Stomach smooth muscle (tissue), 2 donors: ENCODE measurements at regions not wholly inside any gene's neighbourhood (a gene's known extent, or its start where the extent isn't known, plus 50 kb on each side); places are given as distances from the start of the nearest gene placed in this dataset.

Source experiments
- H3K27ac ChIP-seq: one replicate; pipeline ENCODE4 v1.7.0; 2013; ENCODE audit warnings: mild to moderate bottlenecking, low read length, inconsistent platforms
- H3K27me3 ChIP-seq, 2 donors: one replicate each; pipeline ENCODE4 v1.7.0; 2013; ENCODE audit warnings: low read length in 2 of 2; ENCODE audit not compliant: insufficient read depth in 2 of 2, control insufficient read depth in 1 of 2
- H3K36me3 ChIP-seq, 2 donors: one replicate each; pipeline ENCODE4 v1.7.0; 2013; ENCODE audit warnings: low read length in 2 of 2; ENCODE audit not compliant: control insufficient read depth in 2 of 2, insufficient read depth in 2 of 2
- H3K4me1 ChIP-seq: one replicate; pipeline ENCODE4 v1.7.0; 2013; ENCODE audit warnings: low read length; ENCODE audit not compliant: control insufficient read depth, insufficient read depth
- H3K4me3 ChIP-seq, 2 donors: one replicate each; pipeline ENCODE4 v1.7.0; 2013; ENCODE audit warnings: low read length in 2 of 2
- H3K9ac ChIP-seq, 2 donors: one replicate each; pipeline ENCODE4 v1.7.0; 2013; ENCODE audit warnings: low read length in 2 of 2, mild to moderate bottlenecking in 1 of 2
- H3K9me3 ChIP-seq, 2 donors: one replicate each; pipeline ENCODE4 v1.7.0; 2013; ENCODE audit warnings: low read length in 2 of 2; ENCODE audit not compliant: control insufficient read depth in 2 of 2
- donor health status: healthy.
- donor health status: Pancreatic carcinoma.

DNA sequence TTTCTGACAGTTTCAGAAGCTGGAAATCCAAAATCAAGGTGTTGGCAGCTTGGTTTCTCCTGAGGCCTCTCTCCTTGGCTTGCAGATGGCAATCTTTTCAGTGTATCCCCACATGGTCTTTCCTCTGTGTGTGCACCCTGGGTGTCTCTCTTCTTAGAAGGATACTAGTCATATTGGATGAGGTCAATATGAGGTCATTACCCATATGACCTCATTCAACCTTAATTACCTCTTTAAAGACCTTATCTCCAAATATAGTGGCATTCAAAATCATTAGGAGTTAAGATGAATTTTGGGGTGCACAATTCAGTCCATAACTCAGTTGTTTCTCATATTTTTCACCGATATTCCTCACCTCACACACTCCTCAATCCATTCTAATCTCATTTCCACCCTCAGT, 92.4 kb upstream of the TGM3 start:
- no peaks in the 10 kb centered on the region for H3K9me3 ChIP-seq
- no peaks in the 10 kb centered on the region for H3K36me3 ChIP-seq
- peaks cover 16 to 24% of the 10 kb centered on the region in 2 donors for H3K27me3 ChIP-seq
- H3K4me3 ChIP-seq: no peak overlapping the region
- H3K27ac ChIP-seq: no peak overlapping the region
- no peak overlapping the region for H3K9ac ChIP-seq
- peaks cover 8% of the 10 kb centered on the region for H3K4me1 ChIP-seq

DNA sequence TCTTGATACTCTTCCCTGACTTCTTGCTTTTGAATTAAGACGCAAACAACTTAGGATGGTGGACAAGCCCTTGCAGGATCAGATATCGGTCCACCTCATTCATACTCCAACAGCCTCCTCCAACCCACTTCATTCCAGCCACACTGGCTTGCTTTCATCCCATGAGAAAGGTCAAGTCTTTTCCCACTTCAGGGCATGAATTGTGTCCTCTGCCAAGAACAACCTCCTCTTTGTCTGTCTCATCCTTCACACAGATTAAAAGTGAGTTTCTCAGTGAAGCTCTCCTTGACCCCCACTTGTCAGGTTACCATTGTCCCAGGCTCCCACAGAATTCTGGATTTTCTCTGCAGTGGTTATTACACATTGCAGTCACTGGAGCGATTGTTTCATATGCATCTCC, 91.8 kb upstream of the TGM3 start:
- H3K9me3 ChIP-seq: no peaks in the 10 kb centered on the region

DNA sequence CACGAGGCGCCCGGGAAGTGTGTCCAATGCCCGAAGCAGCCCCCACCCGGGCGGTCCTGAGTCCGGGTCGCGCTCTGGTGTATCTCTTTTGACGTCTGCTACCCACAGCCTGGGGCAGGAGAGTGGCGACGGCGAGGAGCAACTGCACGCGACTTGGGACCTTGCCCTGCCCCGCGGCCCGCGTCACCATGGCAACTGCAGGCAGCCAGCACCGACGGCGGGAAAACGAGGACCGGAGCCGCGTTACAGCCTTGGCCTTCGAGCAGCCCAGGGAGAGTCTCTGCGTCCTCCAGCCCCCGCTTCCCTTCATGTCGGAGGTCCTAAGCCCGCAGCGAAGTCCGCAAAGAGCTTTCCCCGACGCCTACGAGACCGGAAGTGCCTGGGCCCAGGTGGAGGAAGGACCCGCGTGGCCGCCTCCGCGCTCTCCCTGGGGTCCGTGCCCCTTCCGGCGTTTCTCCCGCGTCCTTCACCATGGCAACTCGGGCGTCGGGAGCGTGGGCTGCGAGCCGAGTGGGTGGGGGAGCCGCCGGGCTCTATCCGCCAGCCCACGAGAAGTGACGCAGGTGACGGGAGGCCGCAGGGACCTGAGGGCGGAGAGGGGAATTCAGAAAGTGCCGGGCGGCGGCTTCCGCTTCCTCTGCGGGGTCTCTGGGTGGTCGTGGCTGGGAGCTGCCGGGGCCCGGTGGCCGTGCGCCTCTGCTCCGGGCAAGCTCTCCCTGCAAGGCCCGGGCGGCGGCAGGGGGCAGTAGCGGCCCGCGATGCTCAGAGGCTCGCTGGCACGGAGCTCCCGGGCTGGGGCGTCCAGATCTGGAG, 88.6 kb upstream of the TGM3 start:
- Histone ChIP-seq H3K4me3 (peak overlapping the region; percentile 49 to 70), H3K36me3 (no peaks in the 10 kb centered on the region), H3K9ac (no peak overlapping the region), H3K9me3 (no peaks in the 10 kb centered on the region), H3K27me3 (peaks cover 27 to 29% of the 10 kb centered on the region in 2 donors), H3K27ac (no peak overlapping the region), H3K4me1 (peaks cover 8% of the 10 kb centered on the region)

More for the DNA sequence above, 91.8 kb upstream of the TGM3 start:
- H3K4me3 ChIP-seq: no peak overlapping the region
- peaks cover 8% of the 10 kb centered on the region for H3K4me1 ChIP-seq
- H3K36me3 ChIP-seq: no peaks in the 10 kb centered on the region
- peaks cover 20 to 24% of the 10 kb centered on the region in 2 donors for H3K27me3 ChIP-seq
- H3K27ac ChIP-seq: no peak overlapping the region
- H3K9ac ChIP-seq: no peak overlapping the region

DNA sequence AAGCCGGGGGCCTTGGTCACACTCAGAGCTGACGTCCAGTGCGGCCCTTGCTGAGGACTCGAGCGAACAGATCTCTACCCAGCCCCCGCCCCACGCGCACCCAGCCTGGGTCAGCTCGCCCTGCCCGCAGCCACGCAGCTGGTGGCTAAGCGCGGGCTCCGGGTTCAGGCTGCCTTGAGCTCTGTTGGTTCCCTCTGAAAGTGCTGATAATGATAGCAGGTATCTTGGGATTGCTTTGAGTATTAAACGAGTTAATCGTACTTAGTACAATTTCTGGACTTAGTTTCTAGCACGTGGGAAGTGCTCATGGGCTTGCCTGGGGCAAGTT, 88.1 kb upstream of the TGM3 start:
- no peak overlapping the region for H3K9ac ChIP-seq
- peaks cover 8% of the 10 kb centered on the region for H3K4me1 ChIP-seq
- no peaks in the 10 kb centered on the region for H3K9me3 ChIP-seq
- H3K36me3 ChIP-seq: no peaks in the 10 kb centered on the region
- H3K27ac ChIP-seq: no peak overlapping the region
- peaks cover 27 to 32% of the 10 kb centered on the region in 2 donors for H3K27me3 ChIP-seq
- peak overlapping the region; percentile 49 to 70 for H3K4me3 ChIP-seq

DNA sequence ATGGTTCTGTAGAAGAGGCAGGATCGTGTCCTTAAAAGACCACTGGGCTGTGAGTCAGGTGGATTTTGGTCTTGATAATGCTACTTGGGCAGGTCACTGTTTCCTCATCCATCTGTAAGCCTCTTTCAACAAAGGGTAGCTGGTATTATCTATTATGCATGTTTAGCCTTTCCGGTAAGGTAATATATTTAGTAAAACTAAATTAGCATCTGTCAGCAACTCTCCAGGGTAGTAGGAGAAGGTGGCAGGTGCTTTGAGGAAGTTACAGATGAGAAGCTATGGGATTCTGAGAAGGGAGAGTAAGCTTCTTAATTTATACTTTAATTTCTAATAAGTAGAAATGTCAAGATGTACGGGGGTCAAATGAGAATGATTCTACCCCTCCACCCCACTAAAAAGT, 86.9 kb upstream of the TGM3 start:
- peaks cover 27 to 37% of the 10 kb centered on the region in 2 donors for H3K27me3 ChIP-seq
- H3K4me1 ChIP-seq: peaks cover 8% of the 10 kb centered on the region
- no peaks in the 10 kb centered on the region for H3K9me3 ChIP-seq
- H3K9ac ChIP-seq: no peak overlapping the region
- H3K4me3 ChIP-seq: no peak overlapping the region
- no peak overlapping the region for H3K27ac ChIP-seq
- no peaks in the 10 kb centered on the region for H3K36me3 ChIP-seq

DNA sequence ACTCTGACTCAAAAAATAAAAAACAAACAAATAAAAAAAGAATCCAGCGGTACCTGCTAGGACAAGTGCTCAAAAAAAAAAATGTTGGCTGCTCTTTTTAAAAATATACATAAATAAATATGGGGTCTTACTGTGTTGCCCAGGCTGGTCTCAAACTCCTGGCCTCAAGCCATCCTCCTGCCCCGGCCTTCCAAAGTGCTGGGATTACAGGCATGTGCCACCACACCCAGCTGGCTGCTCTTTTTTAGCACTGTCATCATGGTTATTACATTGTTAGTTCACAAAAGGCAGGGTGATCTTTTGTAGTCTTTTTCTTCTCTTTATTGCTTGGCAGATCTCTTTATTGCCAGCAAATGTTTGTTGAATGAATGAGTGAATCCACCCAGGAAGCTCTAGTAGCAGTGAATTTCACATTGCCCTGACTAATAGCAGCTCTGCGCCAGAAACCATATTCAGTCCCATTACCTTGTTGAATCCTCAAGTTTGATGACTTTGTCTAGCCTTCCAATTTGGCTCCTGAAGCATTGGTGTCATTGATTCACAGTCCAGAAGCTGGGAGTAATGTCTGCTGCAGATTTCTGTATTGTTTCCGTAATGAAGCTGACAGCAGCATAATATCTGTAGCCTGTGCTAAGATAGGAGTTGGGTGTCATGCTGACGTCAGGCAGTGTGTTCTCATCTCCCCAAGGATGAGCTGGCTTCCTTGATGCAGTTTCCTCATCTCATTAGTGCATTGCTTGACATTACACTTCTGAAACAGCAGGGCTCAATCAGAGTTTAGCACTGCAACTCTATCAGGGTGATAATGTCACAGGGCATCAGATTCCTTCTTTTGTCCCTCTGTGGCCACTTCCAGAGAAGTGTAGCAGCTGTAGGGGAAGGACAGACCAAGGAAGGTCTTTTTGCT, 84.9 kb upstream of the TGM3 start:
- no peaks in the 10 kb centered on the region for H3K9me3 ChIP-seq
- H3K9ac ChIP-seq: no peak overlapping the region
- no peak overlapping the region for H3K27ac ChIP-seq
- no peak overlapping the region for H3K4me3 ChIP-seq
- H3K4me1 ChIP-seq: peaks cover 8% of the 10 kb centered on the region
- no peaks in the 10 kb centered on the region for H3K36me3 ChIP-seq
- H3K27me3 ChIP-seq: peaks cover 27 to 34% of the 10 kb centered on the region in 2 donors

DNA sequence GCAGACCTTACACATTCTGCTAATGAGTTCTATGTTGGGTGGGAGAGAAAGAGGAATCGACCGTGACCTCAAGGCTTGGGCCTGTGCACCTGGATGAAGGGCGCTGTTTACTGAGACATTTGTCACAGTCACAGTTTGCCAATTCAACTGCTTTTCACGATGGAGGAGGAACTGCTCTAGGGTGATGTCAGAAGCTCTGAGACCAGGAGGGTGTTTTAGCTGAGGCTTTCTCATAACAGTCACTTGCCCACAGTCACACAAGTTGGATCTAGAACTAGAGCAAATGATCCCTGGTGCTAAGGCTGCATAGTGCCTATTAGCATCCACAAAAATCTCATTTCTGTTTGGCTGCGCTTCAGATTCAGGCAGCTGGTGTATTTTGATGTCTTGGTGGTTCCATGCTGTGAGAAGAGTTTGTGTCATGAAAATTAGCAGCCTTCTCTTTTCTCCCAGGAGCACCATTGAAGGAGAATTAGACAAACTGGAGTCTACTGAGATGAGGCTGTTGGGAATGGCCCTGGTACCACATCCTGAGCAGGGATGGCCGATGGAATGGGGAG, 83.3 kb upstream of the TGM3 start:
- Histone ChIP-seq H3K4me1 (peaks cover 3% of the 10 kb centered on the region), H3K27me3 (peaks cover 12 to 27% of the 10 kb centered on the region in 2 donors), H3K27ac (no peak overlapping the region), H3K4me3 (no peak overlapping the region), H3K36me3 (no peaks in the 10 kb centered on the region), H3K9ac (no peak overlapping the region), H3K9me3 (no peaks in the 10 kb centered on the region)

DNA sequence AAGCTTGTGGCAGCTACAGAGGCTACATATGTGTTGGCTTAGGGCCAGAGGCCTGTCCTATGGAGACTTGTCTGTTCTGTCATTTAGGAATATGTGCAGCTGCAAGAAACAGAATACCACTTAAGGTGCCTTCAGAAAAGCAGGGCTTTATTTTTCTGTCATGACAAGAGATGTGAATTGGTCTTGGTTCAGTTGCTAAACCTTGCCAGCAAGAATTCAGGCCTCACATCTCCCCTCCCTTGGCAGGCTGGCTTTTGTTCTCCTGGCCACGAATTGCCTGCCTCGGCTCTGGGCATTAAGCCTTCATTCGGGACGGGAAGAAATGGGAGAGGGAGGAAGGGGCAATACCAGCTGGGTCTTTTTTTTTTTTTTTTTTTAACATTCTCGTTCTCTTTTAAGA, 82.4 kb upstream of the TGM3 start:
- Histone ChIP-seq H3K27ac (no peak overlapping the region), H3K36me3 (no peaks in the 10 kb centered on the region), H3K9me3 (no peaks in the 10 kb centered on the region), H3K9ac (no peak overlapping the region), H3K27me3 (peaks cover 4 to 21% of the 10 kb centered on the region in 2 donors), H3K4me3 (no peak overlapping the region), H3K4me1 (no peaks in the 10 kb centered on the region)

DNA sequence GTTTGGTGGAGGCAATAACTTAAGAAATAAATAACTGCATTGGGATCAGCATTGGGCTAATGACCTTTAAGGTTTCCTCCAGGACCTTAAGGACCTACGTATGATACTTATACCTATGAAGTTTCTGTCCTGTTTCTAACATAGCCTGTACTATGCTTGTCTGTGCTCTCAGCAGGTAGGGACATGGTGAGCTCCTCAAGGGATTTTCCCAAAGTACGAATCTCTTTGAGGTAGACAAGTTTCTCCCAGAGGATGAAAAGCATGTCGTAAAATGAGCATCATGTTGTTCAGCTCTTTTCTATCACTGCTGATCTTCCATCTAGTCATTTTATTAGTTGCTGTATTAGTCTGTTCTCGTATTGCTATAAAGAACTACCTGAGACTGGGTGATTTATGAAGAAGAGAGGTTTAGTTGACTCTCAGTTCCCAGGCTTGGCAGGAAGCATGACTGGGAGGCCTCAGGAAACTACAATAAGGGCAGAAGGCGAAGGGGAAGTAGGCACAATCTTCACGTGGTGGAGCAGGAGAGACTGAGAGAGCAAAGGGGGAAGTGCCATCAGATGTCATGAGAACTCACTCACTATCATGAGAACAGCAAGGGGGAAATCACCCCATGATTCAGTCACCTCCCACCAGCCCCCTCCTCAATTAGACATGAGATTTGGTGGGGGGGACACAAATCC, 77.8 kb upstream of the TGM3 start:
- no peak overlapping the region for H3K27ac ChIP-seq

DNA sequence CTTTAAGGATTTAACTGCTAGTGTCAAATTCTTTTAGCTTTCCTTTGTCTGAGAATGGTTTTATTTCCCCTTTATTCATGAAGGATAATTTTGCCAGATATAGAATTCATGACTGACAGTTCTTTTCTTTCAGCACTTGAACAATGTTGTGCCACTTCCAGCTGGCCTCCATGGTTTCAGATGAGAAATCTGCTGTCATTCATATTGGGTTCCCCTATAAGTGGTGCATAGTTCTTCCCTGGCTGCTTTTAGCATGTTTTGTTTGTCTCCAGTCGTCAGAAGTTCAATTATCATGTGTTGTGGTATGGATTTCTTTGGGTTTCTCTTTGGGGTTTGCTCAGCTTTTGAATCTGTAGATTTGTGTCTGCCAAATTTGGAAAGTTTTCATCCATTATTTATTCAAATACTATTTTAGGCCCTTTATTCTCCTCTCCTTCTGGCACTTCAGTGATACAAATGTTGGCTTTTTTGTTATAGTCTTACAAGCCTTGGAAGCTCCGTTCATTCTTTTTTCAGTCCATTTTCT, 76.3 kb upstream of the TGM3 start:
- H3K9ac ChIP-seq: no peak overlapping the region
- no peaks in the 10 kb centered on the region for H3K9me3 ChIP-seq
- no peak overlapping the region for H3K4me3 ChIP-seq
- H3K4me1 ChIP-seq: no peaks in the 10 kb centered on the region
- peaks cover 0 to 2% of the 10 kb centered on the region in 2 donors for H3K27me3 ChIP-seq
- H3K27ac ChIP-seq: no peak overlapping the region
- no peaks in the 10 kb centered on the region for H3K36me3 ChIP-seq

More for the DNA sequence above, 77.8 kb upstream of the TGM3 start:
- Histone ChIP-seq H3K4me3 (no peak overlapping the region), H3K9ac (no peak overlapping the region), H3K36me3 (no peaks in the 10 kb centered on the region), H3K27me3 (peaks cover 0 to 5% of the 10 kb centered on the region in 2 donors), H3K4me1 (no peaks in the 10 kb centered on the region), H3K9me3 (no peaks in the 10 kb centered on the region)
